BLaER1 (cell line): ENCODE measurements at regions not wholly inside any gene's neighbourhood (a gene's known extent, or its start where the extent isn't known, plus 50 kb on each side); places are given as distances from the start of the nearest gene placed in this dataset.

Experiments
- H3K27ac ChIP-seq: shearing (Covaris generic); formaldehyde crosslinking; 2 replicates; pipeline ENCODE4 v1.8.1; 2022
- H3K27me3 ChIP-seq: shearing (Covaris generic); formaldehyde crosslinking; 2 replicates; pipeline ENCODE4 v1.8.1; 2022
- H3K36me3 ChIP-seq: shearing (Covaris generic); formaldehyde crosslinking; 2 replicates; pipeline ENCODE4 v1.8.1; 2022
- H3K4me1 ChIP-seq: shearing (Covaris generic); formaldehyde crosslinking; 2 replicates; pipeline ENCODE4 v1.8.1; 2022
- H3K4me2 ChIP-seq: shearing (Covaris generic); formaldehyde crosslinking; 2 replicates; pipeline ENCODE4 v1.8.1; 2022
- H3K4me3 ChIP-seq: shearing (Covaris generic); formaldehyde crosslinking; 2 replicates; pipeline ENCODE4 v1.8.1; 2022
- H3K9ac ChIP-seq: shearing (Covaris generic); formaldehyde crosslinking; 2 replicates; pipeline ENCODE4 v1.8.1; 2022
- H3K9me3 ChIP-seq: shearing (Covaris generic); formaldehyde crosslinking; 2 replicates; pipeline ENCODE4 v1.8.1; 2022
- H4K20me1 ChIP-seq: shearing (Covaris generic); formaldehyde crosslinking; 2 replicates; pipeline ENCODE4 v1.8.1; 2022
- Cebpa-rat ChIP-seq: shearing (Covaris generic); IDR thresholded peaks from 2 replicates; pipeline ENCODE4 v1.8.1; 2022

- TF ChIP-seq Cebpa-rat, result no peak
- Histone ChIP-seq H3K4me1 (peaks cover 15% of the 10 kb centered on the region; the same call in 1 of the 2 replicates), H4K20me1 (no peaks in the 10 kb centered on the region), H3K27ac (no peak overlapping the region), H3K9me3 (no peaks in the 10 kb centered on the region), H3K4me2 (no peak overlapping the region), H3K36me3 (no peaks in the 10 kb centered on the region), H3K27me3 (no peaks in the 10 kb centered on the region), H3K9ac (no peak overlapping the region), H3K4me3 (no peak overlapping the region)
These were observed 241.4 kb downstream of the CSNK1G3 start for GRCh38 chr5:123753180-123753936.

GRCh38 chr5:123752552-123753179 is 240.7 kb downstream of the CSNK1G3 start:
- no peak for TF ChIP-seq Cebpa-rat
- Histone ChIP-seq H3K9ac (no peak overlapping the region), H3K9me3 (no peaks in the 10 kb centered on the region), H4K20me1 (no peaks in the 10 kb centered on the region), H3K36me3 (no peaks in the 10 kb centered on the region), H3K27ac (no peak overlapping the region), H3K4me2 (no peak overlapping the region), H3K27me3 (no peaks in the 10 kb centered on the region), H3K4me3 (no peak overlapping the region), H3K4me1 (peaks cover 15% of the 10 kb centered on the region; the same call in 1 of the 2 replicates)

GRCh38 chr5:123751670-123752069 is 239.7 kb downstream of the CSNK1G3 start:
- Histone ChIP-seq H4K20me1 (no peaks in the 10 kb centered on the region), H3K4me1 (peaks cover 15% of the 10 kb centered on the region; the same call in 1 of the 2 replicates), H3K9ac (no peak overlapping the region), H3K9me3 (no peaks in the 10 kb centered on the region), H3K27me3 (no peaks in the 10 kb centered on the region), H3K27ac (no peak overlapping the region), H3K4me3 (no peak overlapping the region), H3K4me2 (no peak overlapping the region), H3K36me3 (no peaks in the 10 kb centered on the region)
- no peak for TF ChIP-seq Cebpa-rat

GRCh38 chr5:123748239-123748638 is 236.3 kb downstream of the CSNK1G3 start:
- no peaks in the 10 kb centered on the region for H3K9me3 ChIP-seq
- no peaks in the 10 kb centered on the region for H3K4me1 ChIP-seq
- H3K27ac ChIP-seq, result no peak overlapping the region
- no peak for TF ChIP-seq Cebpa-rat
- H3K4me3 ChIP-seq, result no peak overlapping the region
- H3K4me2 ChIP-seq, result no peak overlapping the region
- H3K9ac ChIP-seq, result no peak overlapping the region
- H3K27me3 ChIP-seq, result no peaks in the 10 kb centered on the region
- H4K20me1 ChIP-seq, result no peaks in the 10 kb centered on the region
- H3K36me3 ChIP-seq, result no peaks in the 10 kb centered on the region

GRCh38 chr5:123746683-123747360 is 234.8 kb downstream of the CSNK1G3 start:
- TF ChIP-seq Cebpa-rat, result no peak

GRCh38 chr5:123743990-123744583 is 232.1 kb downstream of the CSNK1G3 start:
- Histone ChIP-seq H3K4me2 (no peak overlapping the region), H3K27me3 (no peaks in the 10 kb centered on the region), H3K27ac (no peak overlapping the region), H3K9me3 (no peaks in the 10 kb centered on the region), H3K4me1 (no peaks in the 10 kb centered on the region), H3K4me3 (no peak overlapping the region), H3K36me3 (no peaks in the 10 kb centered on the region), H3K9ac (no peak overlapping the region), H4K20me1 (no peaks in the 10 kb centered on the region)
- TF ChIP-seq Cebpa-rat, result no peak

More at GRCh38 chr5:123746683-123747360, 234.8 kb downstream of the CSNK1G3 start:
- H3K27me3 ChIP-seq, result no peaks in the 10 kb centered on the region
- H3K9ac ChIP-seq, result no peak overlapping the region
- no peaks in the 10 kb centered on the region for H3K9me3 ChIP-seq
- H3K4me2 ChIP-seq, result no peak overlapping the region
- no peaks in the 10 kb centered on the region for H4K20me1 ChIP-seq
- H3K4me3 ChIP-seq, result no peak overlapping the region
- H3K27ac ChIP-seq, result no peak overlapping the region
- no peaks in the 10 kb centered on the region for H3K36me3 ChIP-seq
- no peaks in the 10 kb centered on the region for H3K4me1 ChIP-seq

- Histone ChIP-seq H3K4me1 (no peaks in the 10 kb centered on the region), H3K4me3 (no peak overlapping the region), H3K9ac (no peak overlapping the region), H4K20me1 (no peaks in the 10 kb centered on the region), H3K27ac (no peak overlapping the region), H3K27me3 (no peaks in the 10 kb centered on the region), H3K36me3 (no peaks in the 10 kb centered on the region), H3K9me3 (peaks cover 32% of the 10 kb centered on the region), H3K4me2 (no peak overlapping the region)
- no peak for TF ChIP-seq Cebpa-rat
These were observed 223.4 kb downstream of the CSNK1G3 start for GRCh38 chr5:123735384-123735783.

GRCh38 chr5:123732257-123732656 is 220.3 kb downstream of the CSNK1G3 start:
- no peak overlapping the region for H3K4me3 ChIP-seq
- no peak overlapping the region for H3K27ac ChIP-seq
- no peak overlapping the region for H3K4me2 ChIP-seq
- TF ChIP-seq Cebpa-rat, result no peak
- no peaks in the 10 kb centered on the region for H4K20me1 ChIP-seq
- H3K36me3 ChIP-seq, result no peaks in the 10 kb centered on the region
- no peak overlapping the region for H3K9ac ChIP-seq
- no peaks in the 10 kb centered on the region for H3K27me3 ChIP-seq
- peaks cover 32% of the 10 kb centered on the region for H3K9me3 ChIP-seq
- no peaks in the 10 kb centered on the region for H3K4me1 ChIP-seq

- Histone ChIP-seq H3K9ac (no peak overlapping the region), H4K20me1 (no peaks in the 10 kb centered on the region), H3K27ac (no peak overlapping the region), H3K27me3 (no peaks in the 10 kb centered on the region), H3K4me1 (peaks cover 9% of the 10 kb centered on the region), H3K4me2 (no peak overlapping the region), H3K36me3 (no peaks in the 10 kb centered on the region), H3K9me3 (peaks cover 4% of the 10 kb centered on the region; the same call in 1 of the 2 replicates), H3K4me3 (no peak overlapping the region)
- TF ChIP-seq Cebpa-rat, result no peak
These were observed 210.5 kb downstream of the CSNK1G3 start for GRCh38 chr5:123722451-123722850.
